GM18519 (cell line): ENCODE measurements at regions not wholly inside any gene's neighbourhood (a gene's known extent, or its start where the extent isn't known, plus 50 kb on each side); places are given as distances from the start of the nearest gene placed in this dataset.

ENCODE experiments used
- ATAC-seq: cut with Tn5 transposase; IDR thresholded peaks from one replicate; pipeline ENCODE4 v1.9.1; 2021; ENCODE audit warnings: mild to moderate bottlenecking, moderate library complexity; ENCODE audit not compliant: unreplicated experiment, low FRiP score

- ATAC-seq, result no peak
Observed at GRCh38 chr1:222250376-222250775, 297.5 kb downstream of the HHIPL2 start.

- ATAC-seq, result no peak
Observed at GRCh38 chr1:222247811-222248310, 300.0 kb downstream of the HHIPL2 start.

GRCh38 chr1:222247081-222247480 lies 300.8 kb downstream of the HHIPL2 start:
- ATAC-seq, result no peak

DNA sequence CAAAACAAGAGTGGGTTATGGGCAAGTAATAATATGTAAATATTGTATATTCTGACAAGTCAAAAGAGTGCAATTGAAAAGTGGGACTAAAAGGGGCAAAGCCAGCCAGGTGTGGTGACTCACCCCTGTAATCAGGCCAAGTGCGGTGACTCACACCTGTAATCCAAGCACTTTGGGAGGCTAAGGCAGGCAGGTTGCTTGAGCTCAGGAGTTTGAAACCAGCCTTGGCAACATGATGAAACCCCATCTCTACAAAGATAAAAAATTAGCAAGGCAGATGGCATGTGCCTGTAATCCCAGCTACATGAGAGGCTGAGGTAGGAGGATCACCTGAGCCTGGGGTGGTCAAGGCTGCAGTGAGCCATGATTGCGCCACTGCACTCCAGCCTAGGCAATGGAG lies 304.0 kb downstream of the HHIPL2 start:
- ATAC-seq, result no peak

- no peak for ATAC-seq
Observed at GRCh38 chr1:222242492-222242891, 305.4 kb downstream of the HHIPL2 start.

- ATAC-seq, result no peak
Observed at GRCh38 chr1:222241410-222241809, 306.5 kb downstream of the HHIPL2 start.

GRCh38 chr1:222240536-222241181 lies 307.2 kb downstream of the HHIPL2 start:
- no peak for ATAC-seq

GRCh38 chr1:222239130-222239529 lies 308.8 kb downstream of the HHIPL2 start:
- no peak for ATAC-seq

- no peak for ATAC-seq
Observed at GRCh38 chr1:222234351-222234750, 313.6 kb downstream of the HHIPL2 start.

GRCh38 chr1:222233444-222234158 lies 314.3 kb downstream of the HHIPL2 start:
- no peak for ATAC-seq

- ATAC-seq, result no peak
Observed at GRCh38 chr1:222232842-222233241, 315.1 kb downstream of the HHIPL2 start.

- no peak for ATAC-seq
Observed at GRCh38 chr1:222229672-222230312, 318.1 kb downstream of the HHIPL2 start.

DNA sequence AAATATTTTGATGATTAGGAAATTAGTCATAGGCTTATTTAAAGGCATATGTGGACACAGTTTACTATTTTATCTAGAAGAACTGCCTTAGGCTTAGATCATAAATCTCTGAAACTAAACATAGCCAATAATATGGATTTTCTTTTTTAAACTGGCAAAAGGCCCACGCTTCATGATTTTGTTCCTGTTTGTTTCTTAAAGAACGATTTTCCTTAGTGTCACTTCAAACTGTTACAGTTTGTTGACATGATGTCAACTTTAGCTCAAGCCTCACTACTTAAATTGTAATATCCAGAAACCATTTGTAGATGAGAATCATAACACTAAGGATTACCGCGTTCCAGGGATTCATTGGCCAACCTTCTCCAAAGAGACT lies 322.6 kb downstream of the HHIPL2 start:
- ATAC-seq, result no peak

GRCh38 chr1:222224636-222225315 lies 323.1 kb downstream of the HHIPL2 start:
- ATAC-seq, result no peak

DNA sequence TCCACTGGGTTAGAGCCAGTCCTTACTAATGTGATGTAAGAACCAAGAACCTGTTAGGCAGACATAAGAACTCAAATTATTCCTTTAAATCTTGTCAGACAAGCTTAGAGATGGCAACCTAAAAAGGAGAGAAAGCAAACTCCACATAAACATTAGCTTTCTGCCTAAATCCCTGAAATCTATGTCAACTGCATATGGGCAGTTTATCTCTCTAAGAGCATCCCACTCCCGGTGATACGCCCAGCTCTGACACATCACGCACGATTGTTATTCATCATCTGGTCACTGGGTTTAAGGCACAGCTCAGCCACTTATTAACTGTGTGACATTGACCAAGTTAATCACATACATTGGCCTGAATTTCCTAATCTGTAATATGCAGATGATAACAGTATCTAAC lies 323.7 kb downstream of the HHIPL2 start:
- ATAC-seq, result no peak

- no peak for ATAC-seq
Observed at GRCh38 chr1:222223010-222223409, 324.9 kb downstream of the HHIPL2 start.

GRCh38 chr1:222216255-222216754 lies 331.6 kb downstream of the HHIPL2 start:
- no peak for ATAC-seq

GRCh38 chr1:222210776-222211175 lies 337.1 kb downstream of the HHIPL2 start:
- ATAC-seq, result no peak

DNA sequence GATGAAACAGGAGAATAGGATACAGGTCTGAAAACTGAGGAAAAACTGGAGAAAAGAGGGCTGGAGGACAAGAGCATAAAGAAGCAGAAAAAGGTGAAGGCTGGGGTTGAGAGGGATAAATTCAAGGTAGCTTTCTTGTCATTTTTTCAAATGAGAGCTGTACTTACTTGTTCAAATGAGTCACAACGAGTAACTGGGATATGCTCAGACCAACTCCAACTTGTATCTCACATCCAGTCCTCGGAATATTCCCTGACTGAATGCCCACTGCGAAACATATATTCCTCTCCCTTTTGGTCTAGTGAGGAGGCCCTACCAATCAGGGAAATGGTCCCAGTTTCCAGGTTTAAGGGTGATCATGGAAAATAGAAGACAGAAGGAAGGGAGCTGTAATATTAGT lies 343.4 kb downstream of the HHIPL2 start:
- ATAC-seq, result no peak

- ATAC-seq, result no peak
Observed at GRCh38 chr1:222202831-222203230, 345.1 kb downstream of the HHIPL2 start.

DNA sequence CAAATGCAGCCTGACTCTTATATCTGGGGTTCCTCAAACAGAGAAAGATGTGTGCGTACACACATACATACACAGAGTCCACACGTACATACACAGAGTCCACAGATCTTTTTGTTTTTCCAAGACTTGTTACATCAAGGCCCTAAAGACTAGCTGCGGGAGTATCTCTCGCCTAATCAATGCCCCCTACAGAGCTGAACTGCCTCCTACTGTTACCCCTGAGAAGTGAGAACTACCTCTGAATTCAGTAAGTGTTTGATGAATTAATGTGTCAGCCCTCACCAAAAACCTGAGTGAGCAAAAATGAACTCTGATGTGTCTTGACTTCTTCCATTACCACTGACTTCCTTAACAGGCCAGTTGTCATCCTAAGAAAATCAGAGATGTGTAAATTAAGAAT lies 351.2 kb downstream of the HHIPL2 start:
- no peak for ATAC-seq
